HG02870 (cell line): ENCODE measurements at regions not wholly inside any gene's neighbourhood (a gene's known extent, or its start where the extent isn't known, plus 50 kb on each side); places are given as distances from the start of the nearest gene placed in this dataset.
"Not testable (repeated sequence)": the region's sequence is repeated elsewhere in the genome, so short reads cannot be mapped to it uniquely, and the experiment has no call there.

Experiments
- ATAC-seq: cut with Tn5 transposase; IDR thresholded peaks from one replicate; pipeline ENCODE4 v1.9.1; 2021; ENCODE audit warnings: mild to moderate bottlenecking, moderate library complexity; ENCODE audit not compliant: unreplicated experiment

DNA sequence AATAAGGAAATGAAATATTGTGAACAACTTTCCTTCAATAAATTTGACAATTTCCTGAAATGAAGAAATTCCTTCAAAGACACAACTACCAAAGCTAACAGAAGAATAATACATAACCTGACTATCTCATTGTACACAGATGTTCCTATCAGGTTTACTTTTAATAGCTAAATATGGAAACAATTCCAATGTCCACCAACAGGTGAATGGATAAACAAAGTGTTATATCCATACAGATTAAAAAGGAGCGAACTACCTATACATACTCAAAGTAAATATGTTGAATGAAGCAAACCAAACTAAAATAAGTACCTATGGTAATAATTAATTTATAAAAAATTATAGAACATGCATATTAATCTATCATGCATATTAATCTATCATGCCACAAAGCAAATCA, 554.9 kb downstream of the PPP4R3C start:
- ATAC-seq: no peak

GRCh38 chrX:26889574-26889973, 573.6 kb downstream of the PPP4R3C start:
- no peak for ATAC-seq

DNA sequence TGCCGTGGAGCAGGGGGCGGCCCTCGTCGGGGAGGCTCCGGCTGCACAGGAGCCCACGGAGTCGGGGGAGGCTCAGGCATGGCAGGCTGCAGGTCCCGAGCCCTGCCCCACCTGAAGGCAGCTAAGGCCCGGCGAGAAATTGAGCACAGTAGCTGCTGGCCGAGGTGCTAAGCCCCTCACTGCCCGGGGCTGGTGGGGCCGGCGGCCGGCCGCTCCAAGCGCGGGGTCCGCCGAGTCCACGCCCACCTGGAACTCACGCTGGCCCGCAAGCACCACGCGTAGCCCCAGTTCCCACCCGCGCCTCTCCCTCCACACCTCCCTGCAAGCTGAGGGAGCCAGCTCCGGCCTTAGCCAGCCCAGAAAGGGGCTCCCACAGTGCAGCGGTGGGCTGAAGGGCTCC, 589.4 kb downstream of the PPP4R3C start:
- no peak for ATAC-seq

GRCh38 chrX:26871967-26872366, 591.2 kb downstream of the PPP4R3C start:
- ATAC-seq: no peak

DNA sequence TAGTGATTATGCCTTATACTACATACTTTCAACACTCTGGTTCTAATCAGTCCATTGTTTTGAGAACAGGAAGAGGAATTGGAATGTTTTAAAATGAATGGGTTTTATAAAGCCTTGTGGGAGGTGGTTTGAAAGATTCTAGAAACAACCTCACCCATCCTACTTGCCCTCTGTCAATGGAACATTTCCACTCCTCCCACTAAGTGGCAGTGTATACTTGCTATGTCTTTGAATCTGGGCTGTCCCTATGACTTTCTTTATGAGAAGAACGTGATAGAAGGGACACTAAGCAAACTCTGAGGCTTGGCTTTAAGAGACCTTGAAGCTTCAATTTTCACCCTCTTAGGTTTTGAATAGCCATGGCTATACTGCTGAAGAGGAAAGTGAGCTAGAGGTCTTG, 611.2 kb downstream of the PPP4R3C start:
- ATAC-seq: no peak

DNA sequence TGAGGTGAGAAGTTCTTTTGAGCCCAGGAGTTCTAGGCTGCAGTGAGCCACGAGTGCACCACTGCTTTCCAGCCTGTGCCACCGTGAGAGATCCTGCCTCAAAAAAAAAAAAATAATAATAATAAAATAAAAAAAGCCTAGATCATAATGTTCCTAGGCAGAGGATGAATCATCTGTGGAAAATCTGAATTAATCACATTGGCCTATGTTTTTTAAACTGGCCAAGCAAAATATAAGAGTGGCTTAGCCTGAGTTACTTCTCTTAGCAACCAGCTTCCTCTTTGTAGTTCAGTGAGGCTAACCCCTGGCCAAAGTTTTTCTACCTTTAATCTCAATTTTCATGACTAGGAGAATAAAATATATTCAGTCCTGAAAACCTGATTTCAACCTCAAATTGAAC, 614.6 kb downstream of the PPP4R3C start:
- ATAC-seq: no peak

DNA sequence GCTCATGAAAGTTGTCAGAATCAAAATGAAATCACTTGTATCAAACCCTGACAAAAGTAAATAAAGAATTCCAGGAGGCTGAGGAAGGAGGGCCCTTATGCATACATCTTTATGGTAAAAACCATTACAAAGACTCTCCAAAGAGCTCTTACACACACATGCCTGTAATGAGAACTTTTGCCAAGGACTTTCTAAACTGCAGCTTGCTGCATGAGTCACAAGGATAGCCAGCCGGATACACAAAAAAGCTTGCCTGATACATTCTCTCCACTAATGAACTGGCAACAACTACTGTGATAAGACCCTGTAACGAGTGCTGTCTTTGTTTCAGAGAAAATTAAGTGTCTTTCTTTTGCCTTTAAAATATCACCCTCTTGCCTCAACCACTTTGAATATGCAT, 618.1 kb downstream of the PPP4R3C start:
- no peak for ATAC-seq

DNA sequence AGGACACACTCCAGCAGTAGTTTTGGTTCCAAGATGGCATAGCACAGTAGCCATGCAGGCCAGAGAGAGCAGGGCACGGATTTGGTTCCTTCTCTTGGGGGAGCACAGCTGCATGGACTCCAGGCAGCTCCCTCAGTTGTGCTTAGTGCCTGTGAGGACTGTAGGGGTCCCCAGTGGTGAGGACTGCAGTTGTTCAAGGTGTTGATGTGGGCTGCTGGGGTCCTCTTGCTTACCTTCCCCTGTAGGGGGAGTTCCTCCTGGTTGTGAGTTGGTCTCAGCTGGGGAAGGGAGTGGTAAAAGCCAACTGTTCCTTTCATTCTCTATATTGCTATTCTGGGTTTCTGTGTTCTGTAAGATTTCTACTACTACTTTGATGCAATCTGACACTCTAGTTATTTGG, 606.5 kb downstream of the MAGEB5 start:
- ATAC-seq: no peak

DNA sequence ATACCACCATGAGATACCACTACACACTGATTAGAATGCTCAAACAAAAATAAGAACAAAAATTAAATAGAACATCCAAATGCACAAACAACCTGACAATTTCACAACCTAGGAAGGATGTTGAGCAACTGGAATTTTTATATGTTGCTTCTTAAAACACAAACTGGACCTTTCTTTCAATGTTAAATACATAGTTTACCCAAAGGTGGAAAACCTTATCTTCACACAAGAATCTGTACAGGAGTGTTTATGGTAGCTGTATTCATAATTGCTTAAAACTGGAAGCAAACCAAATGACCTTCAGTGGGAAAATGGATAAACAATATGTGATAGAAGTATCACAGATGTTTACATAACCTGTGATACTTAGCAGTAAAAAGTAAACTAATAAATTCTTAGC, 573.8 kb downstream of the MAGEB5 start:
- ATAC-seq: no peak

DNA sequence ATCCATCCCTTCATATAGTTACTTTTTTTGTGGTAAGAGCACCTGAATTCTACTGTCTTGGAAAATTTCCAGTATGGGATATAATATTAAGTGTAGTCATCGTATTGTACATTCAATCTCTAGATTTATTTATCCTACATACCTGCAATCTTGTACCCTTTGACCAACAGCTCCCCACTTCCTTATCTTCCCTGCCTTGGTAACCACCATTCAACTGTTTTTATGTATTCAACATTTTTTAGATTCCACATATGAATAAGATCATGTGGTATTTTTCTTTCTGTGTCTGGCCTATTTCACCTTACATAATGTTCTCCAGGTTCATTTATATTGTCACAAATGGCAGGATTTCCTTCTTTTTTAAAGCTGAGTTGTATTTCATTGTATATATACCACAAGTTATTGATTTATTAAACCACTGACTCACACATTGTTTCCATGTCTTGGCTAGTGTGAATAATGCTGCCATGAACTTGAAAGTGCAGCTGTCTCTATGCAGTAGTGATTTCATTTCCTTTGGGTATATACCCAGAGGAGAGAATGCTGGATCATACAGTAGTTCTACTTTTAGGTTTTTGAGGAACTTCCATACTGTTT, 572.5 kb downstream of the MAGEB5 start:
- no peak for ATAC-seq

- ATAC-seq: peak; percentile 81
Measured at GRCh38 chrX:26783512-26784225, 567.7 kb downstream of the MAGEB5 start.

- ATAC-seq: no peak
Measured at GRCh38 chrX:26778320-26778888, 562.4 kb downstream of the MAGEB5 start.

GRCh38 chrX:26762253-26762652, 546.3 kb downstream of the MAGEB5 start:
- ATAC-seq: no peak

- not testable (repeated sequence) for ATAC-seq
Measured at GRCh38 chrX:26755760-26756159, 539.8 kb downstream of the MAGEB5 start.

- no peak for ATAC-seq
Measured at GRCh38 chrX:26747877-26748276, 531.9 kb downstream of the MAGEB5 start.

DNA sequence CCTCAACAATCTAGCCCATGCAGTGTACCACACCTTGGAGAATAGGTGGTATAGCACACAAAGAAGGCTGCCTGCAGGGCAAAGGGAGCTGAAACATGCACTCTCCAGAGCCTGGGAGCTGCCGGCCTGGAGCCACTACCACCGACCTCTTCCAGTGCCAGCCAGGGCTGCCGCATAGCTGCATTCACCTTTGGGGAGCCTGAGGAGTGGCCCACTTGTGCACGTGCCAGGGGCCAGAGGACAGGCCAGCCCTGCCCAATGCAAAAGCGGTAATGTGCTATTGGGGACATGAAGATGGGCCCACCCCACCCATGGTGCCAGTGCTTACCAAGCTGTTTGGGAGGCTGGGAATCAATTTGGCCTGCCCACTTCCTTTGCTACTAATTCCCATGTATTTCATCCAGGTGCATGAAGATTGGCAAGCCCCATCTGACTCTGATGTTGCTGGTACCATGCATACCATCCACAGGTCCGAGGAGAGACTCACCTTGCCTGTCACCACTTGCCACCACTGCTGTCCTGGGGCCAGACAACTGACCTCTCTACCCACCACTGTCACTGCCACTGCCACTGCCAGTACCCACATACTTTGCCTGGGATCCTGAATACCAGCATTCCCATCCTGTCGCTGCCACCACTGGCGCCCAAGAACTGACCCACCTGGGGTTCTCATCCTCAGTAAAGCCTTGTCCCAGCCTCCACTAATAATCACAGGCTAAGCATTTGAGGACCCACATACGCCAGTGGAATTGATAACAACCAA, 506.9 kb downstream of the MAGEB5 start:
- no peak for ATAC-seq

GRCh38 chrX:26672571-26672970, 456.6 kb downstream of the MAGEB5 start:
- no peak for ATAC-seq

DNA sequence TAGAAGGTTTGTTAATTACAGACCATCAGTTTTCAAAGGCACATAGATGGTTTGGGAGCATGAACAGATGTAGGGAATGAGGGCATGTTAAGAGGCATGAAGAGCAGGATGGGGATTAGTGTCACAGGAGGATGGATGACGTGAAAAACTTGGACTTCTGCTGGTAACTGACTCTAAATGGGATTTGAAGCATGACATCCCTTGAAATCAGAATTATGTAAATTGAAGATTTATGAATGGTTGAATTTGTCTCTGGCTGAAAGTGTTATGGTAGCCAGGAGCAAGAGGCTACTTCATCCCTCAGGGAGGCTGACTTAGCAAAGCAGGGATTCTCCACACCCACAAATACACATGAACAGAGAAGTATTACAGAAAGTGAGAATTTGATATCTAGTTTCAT, 454.6 kb downstream of the MAGEB5 start:
- no peak for ATAC-seq

DNA sequence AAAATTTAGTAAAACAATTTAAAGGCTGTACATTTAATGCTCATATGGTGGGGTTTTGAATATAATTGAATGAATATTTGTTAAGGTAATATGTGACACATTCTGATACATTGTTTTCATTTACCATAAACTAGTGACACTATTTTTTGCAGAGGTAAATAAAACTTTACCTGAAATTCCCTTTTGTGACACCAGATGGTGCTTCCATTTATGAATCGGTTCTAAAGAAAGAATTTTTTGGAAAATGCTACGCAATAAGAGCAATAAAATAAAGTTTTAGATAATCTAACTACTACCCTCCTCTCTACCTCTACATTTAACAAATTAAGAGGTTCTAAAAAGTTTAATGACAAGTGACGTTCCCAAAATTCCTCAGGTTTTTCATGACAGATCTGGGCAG, 448.9 kb downstream of the MAGEB5 start:
- no peak for ATAC-seq

- no peak for ATAC-seq
Measured at GRCh38 chrX:26653050-26653449, 437.1 kb downstream of the MAGEB5 start.

DNA sequence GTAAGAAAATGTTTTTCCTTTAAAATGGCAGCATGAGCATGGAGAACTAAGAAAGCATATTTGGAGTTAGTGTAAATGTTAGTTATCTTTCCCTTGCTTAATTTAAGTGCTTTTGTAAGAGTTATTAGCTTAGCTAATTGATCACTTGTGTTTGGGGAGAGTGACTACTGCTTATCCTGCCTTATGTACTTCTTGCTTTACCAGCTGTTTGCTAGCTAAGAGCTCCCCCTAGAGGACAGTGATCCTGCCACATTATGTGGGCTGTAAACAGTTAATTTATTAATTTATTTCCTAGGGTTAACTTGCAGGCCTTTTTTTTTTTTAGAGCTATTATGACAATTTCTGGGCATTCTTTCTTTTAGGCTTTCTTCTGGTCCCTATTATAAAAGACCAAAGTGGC, 435.8 kb downstream of the MAGEB5 start:
- no peak for ATAC-seq

DNA sequence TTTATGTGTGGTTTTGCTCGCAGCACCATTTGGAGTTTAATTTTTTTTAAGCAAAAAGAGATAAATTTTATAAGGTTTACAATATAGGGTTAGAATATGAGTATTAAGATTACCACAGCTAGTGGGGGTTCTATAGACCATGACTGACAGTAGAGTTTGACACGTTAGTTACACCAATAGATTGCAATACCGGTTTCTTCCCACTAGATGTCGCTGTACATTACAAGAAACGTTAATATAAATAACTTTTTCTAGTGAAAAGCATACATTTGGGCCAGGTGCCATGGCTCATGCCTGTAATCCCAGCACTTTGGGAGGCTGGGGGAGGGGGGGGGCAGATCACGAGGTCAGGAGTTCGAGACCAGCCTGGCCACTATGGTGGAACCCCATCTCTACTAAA, 433.6 kb downstream of the MAGEB5 start:
- ATAC-seq: no peak
